NCI-H1930 (cell line): ENCODE measurements at regions not wholly inside any gene's neighbourhood (a gene's known extent, or its start where the extent isn't known, plus 50 kb on each side); places are given as distances from the start of the nearest gene placed in this dataset.

ENCODE experiments used
- DNase-seq, 2 experiments: peaks; one replicate each; lab custom pipeline; 2025; lab: John Stamatoyannopoulos, UW

DNA sequence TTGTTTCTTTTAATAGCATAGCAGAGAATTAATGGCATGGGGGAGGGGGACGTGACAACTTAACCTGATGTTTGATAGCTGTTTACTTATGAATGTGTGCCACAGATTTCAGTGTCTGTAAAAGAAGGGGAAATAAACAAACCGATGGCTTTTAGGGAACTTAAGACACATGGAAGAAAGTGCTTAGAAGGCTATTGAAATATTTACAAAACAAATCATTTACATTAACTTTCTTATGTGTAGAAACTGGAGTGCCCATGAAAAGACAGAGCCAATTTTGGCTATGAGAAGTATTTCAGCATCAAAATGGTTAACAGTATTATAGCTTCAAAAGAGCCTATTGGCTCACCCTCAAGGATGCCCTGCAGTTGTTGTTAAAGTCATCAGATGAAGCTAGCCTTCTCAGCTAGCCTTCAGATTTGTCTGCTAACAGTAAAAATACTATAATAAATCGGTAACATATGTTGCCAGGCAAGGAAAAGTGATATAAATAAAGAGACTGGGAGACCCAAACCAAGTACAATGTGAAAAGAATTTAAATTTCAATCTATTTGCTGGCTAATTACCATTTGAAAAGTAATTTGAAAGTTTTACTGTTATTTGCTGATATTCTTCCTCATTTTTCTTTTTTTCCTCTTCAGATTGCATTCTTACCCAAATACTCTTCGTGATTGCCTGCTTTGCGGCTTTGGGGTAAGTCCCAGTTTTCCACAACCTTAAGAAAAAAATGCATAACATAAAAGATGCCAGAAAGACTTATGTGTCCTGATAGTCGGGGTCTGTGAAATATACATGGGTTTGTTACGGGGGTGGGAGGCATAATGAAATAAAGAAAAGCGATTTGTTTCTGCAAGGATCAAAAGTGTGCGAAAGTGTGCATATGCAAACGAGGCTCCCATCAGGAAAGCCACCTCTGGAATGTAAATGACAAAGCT, 256.4 kb downstream of the MEIS1 start:
- DNase-seq: no peak

DNA sequence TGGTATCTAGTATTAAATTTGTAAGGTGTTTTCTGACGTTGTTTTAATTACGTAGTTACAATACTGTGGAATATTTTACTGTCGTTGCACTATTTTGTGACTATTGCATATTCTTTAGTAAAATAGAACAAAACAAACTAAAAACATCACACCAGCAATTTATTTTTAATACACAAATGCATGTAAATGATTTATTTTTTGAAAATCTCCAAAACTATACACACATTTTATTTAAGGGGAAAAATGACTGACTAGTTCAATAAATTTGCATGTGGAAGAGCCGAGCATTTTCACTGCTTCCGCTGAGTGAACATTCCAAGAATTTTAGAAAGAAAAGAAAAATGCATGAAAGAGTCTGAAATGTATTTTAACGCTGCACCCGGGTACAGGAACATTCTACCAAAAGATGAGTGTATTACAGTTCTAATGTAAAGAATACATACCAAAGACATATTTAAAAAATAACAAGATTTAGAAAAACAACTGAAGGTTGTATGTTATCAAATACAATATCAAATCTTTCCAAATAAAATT, 257.7 kb downstream of the MEIS1 start:
- no peak for DNase-seq

DNA sequence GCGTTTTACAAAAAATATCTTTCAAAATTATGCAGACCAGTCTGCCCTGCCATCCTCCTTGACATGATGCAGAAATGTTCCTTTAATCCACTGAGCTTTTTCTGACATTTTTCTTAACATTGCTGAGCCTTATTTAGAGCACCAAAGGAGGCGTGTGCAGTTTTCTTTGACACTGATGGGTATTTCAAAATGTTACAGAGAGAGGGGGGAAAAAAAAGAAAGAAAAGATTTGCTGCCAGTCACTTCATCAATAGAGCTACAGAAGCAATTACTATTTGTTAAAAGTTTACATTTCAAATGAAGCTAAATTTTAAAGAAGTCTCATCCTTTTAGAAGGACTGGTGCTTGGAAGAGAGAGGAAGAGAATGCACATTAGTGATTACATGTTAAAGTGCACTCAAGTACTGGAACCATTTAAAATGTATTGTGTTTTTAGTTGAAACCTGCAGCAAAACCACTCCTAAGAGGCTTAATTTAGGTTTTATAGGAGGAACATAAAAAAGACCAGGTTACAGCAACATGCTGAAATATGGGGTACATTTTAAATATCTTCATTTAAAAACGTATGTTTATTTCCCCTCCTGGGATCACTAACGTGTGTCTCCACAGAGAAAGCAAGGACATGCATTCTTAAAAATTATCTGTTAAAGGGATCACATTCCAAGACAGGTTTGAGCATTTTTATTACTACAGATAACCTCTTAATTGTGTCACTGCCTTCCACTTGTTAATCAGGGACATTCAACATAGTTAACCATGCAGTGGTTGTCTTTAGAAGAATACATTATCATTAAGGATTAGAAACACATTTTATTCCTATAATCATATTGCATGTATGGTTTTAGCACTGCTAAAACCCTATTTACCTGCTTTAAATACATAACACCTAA, 258.4 kb downstream of the MEIS1 start:
- no peak for DNase-seq

DNA sequence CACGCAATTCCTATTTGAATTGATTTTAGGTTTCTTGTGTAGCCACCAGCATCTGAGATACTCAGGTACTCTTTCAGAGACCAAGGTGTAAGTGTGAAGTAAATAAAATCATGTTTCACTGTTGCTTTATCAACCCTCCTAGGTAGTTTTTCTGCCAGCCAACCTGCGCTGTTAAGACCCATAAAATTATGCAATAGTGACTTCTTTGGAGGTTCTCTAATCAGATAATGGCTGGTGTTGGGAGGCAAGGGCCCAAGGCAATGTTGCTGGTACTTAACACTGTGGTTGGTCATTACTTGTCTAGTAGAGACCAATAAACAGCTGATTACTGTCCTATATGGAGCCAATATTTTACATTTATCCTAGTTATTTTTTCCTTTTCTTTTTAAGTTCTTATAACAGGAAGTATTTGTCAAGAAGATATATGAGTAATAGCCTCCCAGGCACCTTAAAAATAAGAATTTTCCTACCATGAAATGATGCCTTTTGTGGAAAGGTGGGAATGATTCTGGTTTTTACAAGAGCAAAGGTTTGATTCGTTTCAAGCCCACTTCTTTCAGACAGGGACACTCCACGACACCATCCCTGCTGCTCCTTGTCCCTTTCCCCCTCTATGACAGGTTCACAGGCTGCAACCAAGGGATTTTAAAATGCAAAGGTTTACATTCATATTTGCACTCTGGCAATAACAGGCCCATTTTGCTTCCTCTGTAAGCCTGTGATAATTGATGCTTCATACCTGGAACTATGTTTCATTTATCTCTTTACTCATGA, 259.3 kb downstream of the MEIS1 start:
- DNase-seq: no peak

DNA sequence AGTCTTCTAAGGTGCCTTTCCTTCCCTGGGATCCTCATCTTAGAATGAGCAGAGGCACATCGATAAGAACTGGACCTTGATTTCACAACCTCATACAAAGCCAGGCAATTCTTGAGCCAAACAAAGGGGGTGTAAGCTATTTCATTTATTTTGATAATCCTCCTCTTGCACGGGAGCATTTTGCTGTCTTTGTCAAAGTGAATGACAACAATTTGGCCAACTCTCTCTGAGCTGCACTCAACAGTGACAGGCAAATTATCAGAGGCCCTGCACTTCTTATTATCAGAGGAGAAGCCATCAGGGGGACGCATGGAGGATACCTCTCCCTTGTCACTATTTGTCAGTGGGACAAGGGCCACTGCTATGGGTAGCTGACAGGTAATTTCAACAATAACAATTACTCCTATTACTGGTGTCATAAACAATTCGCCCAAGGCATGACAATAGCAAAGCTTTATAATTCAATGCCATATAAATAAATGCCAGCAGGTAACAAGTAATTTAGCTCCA, 260.4 kb downstream of the MEIS1 start:
- DNase-seq: peak; percentile 32 to 52

DNA sequence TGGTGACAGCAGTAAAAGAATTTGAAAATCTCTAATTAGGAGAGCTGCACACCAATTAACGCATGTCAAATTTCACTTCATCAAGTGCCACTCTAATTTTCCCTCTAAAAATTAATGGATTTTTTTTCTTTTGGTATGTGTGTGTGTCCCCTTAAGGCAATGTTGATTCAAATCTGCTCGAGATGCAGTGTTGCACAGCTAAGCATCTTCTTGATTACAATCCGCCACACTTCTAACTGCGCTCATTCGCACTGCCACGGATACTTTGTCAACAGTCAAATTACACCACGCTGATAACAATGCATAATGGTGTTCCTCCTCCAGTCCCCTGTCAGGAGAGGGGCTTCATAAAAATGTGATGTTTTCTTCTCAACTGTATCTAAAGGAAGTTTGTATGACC, 261.4 kb downstream of the MEIS1 start:
- DNase-seq: peak; percentile 10 to 53

DNA sequence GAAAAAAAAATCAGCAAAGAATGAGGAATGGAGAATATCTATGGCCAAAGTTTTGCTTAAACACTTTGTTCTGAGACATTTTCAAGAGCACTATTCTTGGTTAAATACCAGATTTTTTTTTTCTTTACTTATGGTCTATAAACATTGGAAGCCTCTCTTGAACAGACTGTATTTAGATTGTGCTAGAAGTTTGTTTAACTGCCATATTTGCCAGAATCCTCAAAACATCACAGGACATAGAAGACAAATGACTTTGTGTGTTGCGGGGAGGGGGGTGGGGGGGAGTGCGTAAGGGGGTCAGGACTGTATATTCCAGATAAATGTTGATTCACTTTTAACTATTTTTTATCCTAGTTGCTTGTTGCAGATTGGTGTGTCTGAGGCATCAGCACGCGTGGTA, 262.0 kb downstream of the MEIS1 start:
- no peak for DNase-seq

DNA sequence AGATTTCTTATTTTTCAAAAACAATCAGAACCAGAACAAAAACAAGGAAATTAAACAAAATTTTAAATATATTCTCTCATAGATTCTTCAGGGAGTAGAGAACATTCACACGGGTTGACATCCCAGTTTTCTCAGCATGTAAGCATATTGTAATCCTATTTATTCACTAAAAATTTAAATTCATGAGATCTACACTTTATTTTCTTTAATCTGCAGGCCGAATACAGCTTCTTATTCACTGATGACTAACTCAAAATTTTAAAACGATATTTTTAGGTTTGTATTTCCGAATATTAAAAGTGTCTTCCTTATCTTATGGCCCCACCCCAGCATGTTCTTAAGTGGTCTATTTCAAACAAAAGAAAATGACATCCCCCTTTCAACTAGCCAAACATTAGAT, 262.4 kb downstream of the MEIS1 start:
- no peak for DNase-seq

DNA sequence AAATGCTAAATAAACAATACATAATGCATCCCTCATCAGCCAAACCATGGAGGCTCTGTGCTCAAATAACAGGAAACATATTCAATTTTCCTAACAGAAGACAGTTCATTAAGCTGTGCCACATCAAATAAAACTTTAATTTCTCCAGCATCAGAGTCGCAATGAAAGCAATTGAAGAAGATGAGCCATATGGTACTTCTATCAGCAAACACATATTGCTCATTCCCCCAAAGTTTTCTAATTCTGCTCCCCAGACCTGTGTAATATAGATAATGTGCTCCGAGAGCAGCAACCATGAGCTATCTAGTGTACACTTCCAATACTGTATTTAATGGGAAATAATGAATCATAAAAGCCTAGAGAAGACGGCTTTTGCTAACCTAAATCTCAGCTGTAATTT, 263.2 kb downstream of the MEIS1 start:
- DNase-seq: peak; percentile 64 to 76

DNA sequence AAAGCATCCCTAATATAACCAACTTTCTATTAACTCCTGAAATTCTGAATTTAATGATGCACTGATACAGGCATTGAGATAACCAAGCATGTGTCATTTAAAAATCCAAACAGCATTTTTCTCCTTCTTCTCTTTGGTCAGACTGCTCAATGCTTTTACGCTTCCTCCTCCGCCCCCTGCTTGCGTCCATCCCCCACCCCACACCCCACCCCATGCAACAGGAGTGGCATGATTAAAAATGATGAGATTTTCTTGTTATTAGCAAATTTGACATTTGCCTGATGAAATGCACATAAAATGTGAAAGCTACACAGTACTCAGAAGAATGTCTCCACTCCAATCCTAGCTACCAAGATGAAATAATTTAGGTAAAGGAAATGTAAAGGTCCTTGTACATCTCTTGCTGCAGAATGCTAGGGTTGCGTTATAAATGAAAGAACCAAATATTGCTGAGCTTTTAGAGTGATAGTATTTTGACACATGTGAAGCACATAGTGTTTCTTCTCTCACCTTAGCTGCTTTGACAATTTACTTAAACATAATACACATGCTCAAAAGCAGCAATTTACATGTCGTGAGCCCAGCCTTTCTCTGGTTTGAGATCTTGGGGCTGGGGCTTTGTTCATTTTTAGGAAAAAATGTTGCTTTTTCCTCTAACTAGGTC, 263.8 kb downstream of the MEIS1 start:
- DNase-seq: no peak

DNA sequence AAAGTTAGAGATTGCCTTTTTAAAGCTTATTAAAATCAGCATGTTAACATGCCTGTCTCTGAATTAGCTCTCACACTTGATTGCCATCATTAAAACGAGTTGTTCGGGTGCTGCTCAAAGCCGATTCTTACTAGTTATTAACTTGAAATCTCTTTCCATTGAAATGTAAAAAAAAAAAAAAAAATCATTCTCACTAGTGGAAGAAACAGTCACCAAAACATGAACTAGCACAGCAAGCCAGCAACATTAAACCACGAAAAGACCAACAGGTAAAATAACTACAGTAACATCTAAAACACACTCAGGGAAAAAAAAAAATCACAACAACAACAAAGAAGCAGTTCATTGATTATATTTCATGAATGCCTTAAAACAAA, 264.5 kb downstream of the MEIS1 start:
- DNase-seq: no peak

DNA sequence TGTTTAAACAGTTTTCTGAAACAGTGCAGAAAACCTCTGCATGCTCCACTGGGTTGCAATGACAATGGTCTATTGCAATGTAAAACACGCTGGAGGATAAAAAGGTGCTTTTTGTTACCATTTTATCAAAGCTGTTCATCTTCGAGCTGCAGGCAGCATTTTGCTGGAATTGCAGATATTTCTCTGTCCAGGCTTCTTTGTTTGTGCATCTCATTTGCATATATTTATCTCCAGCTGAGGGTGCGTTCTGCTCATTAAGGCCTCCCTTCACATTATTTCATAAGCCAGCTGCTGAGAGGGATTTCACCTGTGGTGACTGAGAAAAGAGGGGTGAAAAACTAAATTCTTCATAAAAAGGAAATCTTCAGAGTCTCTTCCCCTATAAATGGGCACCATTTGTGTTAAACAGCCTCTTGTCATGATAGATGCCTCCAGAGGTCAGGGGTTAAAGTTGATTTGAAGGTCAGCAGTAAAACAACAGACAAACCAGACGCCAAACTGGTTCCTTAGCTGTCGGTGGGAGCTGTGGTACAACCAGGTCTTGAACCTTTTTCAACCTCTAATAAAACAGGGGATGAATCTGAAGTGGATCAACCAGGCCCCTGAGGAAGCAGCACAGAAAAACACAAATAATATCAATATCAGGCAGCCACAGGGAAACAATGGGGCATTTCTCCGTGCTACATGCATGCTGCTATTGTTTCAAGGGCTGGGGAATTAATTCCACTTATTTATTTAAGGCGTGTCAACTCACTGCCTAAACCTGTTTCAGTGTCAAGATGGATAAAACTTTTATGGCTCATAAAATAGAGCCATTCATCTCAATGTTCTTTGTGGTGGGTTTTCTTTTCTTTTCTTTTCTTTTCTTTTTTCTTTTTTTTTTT, 265.1 kb downstream of the MEIS1 start:
- DNase-seq: no peak

DNA sequence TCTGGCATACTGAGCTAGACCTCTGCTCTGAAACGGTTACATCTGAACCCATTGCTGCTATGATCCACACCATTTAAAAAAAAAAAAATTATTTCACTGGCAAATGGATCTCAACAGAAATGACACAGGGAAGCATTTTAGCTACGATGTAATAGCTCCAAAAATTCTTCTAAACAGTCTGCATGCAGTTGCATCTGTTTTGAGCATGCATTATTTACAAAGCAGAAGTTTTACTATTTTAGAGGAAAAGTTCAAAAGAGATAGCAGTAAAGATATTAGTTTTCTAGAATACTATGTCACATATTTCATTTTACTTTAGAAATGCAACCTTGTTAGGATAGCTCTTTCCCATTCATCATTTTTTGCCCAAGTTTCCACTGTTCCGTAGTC, 265.7 kb downstream of the MEIS1 start:
- DNase-seq: no peak

DNA sequence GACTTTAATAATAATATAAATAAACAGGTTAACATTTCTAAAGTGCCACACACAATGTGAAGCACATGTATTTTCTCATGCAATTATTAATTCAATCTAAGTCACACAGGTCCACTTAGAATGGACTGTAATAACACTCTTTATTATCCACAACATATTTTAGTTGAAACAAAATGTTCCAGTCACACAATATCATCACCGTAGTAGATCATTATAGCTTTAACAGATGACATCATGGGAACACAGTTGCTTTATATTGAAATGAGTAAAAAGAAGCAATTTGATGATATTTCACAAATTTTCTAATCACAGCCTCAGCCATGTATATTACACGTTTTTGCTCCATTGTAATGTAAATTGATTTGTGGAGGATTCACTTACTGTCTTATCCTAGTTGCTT, 266.3 kb downstream of the MEIS1 start:
- DNase-seq: no peak

DNA sequence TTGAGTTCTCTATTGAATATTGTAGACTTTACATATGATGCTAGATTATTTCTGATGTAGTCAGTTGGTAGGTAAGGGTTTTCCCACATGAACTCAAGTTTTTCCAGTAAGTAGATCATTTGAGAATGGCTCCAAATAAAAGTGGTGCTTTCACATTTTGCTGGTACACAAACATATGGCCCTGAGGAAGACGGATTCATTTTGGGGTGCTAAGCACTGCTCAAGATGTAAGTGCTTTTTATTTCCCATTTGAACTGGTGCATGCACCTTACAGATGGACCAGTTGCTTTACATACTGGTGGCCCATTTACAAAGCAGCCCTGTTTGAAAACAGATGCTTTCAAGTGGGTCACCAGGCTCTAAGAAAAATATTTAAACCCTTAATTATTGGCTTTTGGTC, 266.7 kb downstream of the MEIS1 start:
- no peak for DNase-seq

DNA sequence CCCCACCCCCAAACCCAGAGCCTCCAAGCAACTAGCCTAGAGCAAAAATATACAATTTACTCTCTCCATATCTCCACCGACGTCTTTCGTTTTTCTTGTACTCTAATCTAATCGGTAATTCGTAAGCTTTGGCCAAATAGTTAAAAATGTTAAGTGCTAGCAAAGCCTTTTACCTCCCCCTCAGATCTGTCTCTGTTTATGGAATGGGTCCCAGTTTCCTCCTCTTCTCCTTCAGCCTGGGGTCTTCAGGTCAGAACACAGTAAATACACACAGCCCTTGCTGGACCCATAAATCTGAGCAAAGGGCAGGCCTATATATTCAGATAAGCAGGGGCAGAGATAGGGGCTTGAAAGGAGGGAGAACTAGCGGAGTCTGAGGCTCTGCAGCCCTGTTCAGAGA, 267.4 kb downstream of the MEIS1 start:
- no peak for DNase-seq

DNA sequence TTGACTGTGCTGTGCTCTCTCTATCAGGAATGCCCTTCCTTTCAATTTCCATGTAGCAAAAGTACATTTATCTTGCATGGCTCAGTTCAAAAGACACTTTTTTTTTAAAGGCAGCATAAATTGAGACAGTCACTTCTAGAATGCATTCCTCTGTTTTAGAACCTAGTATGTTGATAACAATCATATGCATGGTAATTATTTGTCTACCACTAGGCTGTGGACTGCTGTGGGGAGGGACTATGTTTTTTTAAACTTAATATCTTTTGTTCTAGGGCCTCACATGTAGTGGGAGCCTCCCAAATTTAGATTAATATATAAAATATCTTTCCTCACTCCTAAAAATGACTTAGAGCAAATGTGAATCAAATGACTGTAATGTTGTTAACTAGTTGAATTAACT, 269.9 kb downstream of the MEIS1 start:
- no peak for DNase-seq

DNA sequence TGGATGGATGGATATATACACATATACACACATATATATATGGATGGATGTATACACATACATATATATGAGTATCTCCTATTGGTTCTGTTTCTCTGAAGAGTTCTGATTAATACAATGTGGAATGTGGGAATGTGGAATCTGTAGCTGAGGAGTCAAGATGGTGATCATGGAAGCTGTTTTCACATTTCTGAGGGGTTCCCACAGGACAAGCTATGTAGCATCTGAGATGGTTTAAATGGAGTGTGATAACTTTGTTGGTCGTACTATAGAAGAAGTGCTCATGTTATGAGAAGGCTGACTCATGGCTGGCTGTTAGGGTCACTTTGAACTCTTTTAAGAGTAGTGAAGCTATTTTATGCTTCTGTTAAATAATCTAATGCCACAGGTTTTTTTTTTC, 279.7 kb downstream of the MEIS1 start:
- DNase-seq: no peak

DNA sequence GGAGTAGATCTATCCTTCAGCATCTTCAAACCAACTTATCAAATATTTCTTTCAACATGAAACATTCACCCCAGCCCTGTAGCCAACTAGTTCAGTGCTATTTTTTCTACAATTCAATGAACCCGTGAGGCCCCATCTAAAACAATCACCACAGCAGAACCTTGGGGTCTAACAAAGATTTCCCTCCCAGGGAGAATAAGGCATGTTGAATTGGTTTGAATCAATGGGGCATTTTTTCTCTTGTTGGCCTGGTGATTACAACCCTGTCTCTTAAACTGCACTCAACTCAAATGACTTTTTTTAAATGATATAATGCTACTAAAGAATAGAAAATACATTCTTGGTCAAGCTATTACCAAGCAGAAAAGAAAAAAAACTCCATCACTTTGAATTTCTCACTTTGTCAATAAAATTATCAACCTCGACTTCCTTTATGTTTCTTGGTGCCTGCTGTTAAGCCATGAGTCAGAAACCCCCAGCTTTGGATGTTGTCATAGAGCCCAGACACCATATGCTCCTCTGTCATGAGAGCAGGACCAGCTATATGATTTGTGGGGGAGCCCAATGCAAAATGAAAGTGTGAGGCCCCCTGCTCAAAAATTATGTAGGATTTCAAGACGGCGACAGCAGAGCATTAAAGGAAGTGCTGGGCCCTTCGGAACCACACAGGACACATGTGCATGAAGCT, 282.4 kb downstream of the MEIS1 start:
- no peak for DNase-seq

DNA sequence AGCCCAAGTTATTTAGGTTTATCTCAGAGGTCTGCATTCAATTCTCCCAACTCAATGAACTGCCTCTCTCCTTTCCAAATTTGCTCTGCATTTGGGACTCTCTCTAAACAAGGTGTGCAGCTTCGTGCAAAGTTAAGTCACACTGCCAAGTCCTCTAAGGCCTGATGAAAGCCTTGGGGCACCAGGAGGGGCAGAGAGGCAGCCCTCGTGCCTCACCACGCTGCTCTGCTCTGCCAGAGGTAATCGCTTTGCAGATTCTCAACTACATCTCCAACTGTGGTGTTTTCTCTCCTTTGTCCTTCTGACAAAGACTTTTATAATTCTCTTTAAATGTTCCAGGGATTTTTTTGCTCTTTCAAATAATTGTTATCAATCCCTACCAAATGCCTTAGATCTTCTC, 283.0 kb downstream of the MEIS1 start:
- no peak for DNase-seq
